ENCODE measurements at regions not wholly inside any gene's neighbourhood (a gene's known extent, or its start where the extent isn't known, plus 50 kb on each side); places are given as distances from the start of the nearest gene placed in this dataset.
"Not testable (repeated sequence)": the region's sequence is repeated elsewhere in the genome, so short reads cannot be mapped to it uniquely, and the experiment has no call there.

DNA sequence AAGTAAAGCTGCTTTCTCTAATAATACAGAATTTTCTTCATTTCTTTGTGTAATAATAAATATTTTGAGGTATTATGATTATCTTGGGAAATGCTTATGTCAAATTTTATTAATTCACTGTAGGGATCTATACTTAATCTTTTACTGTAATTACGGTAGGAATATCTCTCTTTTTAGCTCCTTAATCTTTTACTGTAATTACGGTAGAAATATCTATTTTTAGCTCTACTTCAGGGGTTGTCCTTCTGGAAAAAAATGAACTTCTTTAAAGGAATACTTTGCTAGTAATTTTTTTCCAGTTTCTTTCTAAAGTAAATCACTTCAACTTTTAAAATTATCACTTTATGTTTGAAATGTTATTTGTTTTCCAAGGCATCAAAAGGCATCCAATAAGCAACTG lies 2229.4 kb upstream of the AGA start:
- peaks cover 0 to 7% (median 0%) of the 10 kb centered on the region in 3 donors for H3K9me3 ChIP-seq
- no peaks in the 10 kb centered on the region for H3K36me3 ChIP-seq (replicated peaks in 1 of 2; ENCODE audit: insufficient read depth in 1 of 2, low read depth in 2 of 2)
- H3K4me3 ChIP-seq = no peak overlapping the region
- DNase-seq = no peak
- TF ChIP-seq POLR2A (IDR thresholded peaks at IDR 0.05) (no peak), CTCF (IDR thresholded peaks at IDR 0.05) (no peak)
- no peaks in the 10 kb centered on the region for H3K4me1 ChIP-seq
- intact Hi-C loops (cut with DNase I) = no loop called here
- no peak for ATAC-seq
- WGBS, 2 donors = 38 to 47% methylated on average over 2 of the region's 2 CpGs
- no peaks in the 10 kb centered on the region for H3K27me3 ChIP-seq
- no peak overlapping the region for H3K27ac ChIP-seq

- intact Hi-C loops (cut with DNase I) = no loop called here
- Histone ChIP-seq H3K36me3 (replicated peaks in 1 of 2; ENCODE audit: insufficient read depth in 1 of 2, low read depth in 2 of 2) (no peaks in the 10 kb centered on the region), H3K4me1 (no peaks in the 10 kb centered on the region), H3K27me3 (no peaks in the 10 kb centered on the region), H3K27ac (no peak overlapping the region), H3K9me3 (peaks cover 0 to 7% (median 0%) of the 10 kb centered on the region in 3 donors), H3K4me3 (no peak overlapping the region)
- DNase-seq (no peak), ATAC-seq (no peak)
- WGBS, 2 donors = 58 to 59% methylated on average over 8 of the region's 8 CpGs
- TF ChIP-seq CTCF (IDR thresholded peaks at IDR 0.05) (no peak), POLR2A (IDR thresholded peaks at IDR 0.05) (no peak)
Measured at GRCh38 chr4:179678093-179678814, 2236.0 kb upstream of the AGA start.

DNA sequence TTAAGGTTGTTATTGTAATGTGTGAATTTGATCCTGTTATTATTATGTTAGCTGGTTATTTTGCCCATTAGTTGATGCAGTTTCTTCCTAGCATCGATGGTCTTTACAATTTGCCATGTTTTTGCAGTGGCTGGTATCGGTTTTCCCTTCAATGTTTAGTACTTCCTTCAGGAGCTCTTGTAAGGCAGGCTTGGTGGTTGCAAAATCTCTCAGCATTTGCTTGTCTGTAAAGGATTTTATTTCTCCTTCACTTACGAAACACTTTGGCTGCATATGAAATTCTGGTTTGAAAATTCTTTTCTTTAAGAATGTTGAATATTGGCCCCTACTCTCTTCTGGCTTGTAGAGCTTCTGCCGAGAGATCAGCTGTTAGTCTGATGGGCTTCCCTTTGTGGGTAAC lies 2241.4 kb upstream of the AGA start:
- ATAC-seq; H3K4me1 ChIP-seq; H3K27ac ChIP-seq; H3K4me3 ChIP-seq; H3K36me3 ChIP-seq (replicated peaks in 1 of 2; ENCODE audit: insufficient read depth in 1 of 2, low read depth in 2 of 2); H3K9me3 ChIP-seq; intact Hi-C loops (cut with DNase I); DNase-seq; H3K27me3 ChIP-seq: not testable (repeated sequence)
- WGBS, 2 donors = 53 to 64% methylated on average over 4 of the region's 4 CpGs

- no peak for DNase-seq
- intact Hi-C loops (cut with DNase I) = no loop called here
- H3K4me1 ChIP-seq = no peaks in the 10 kb centered on the region
- WGBS, 2 donors = 9 to 20% methylated on average over 1 of the region's 1 CpG
- H3K4me3 ChIP-seq = no peak overlapping the region
- no peak overlapping the region for H3K27ac ChIP-seq
- H3K36me3 ChIP-seq (replicated peaks in 1 of 2; ENCODE audit: insufficient read depth in 1 of 2, low read depth in 2 of 2) = no peaks in the 10 kb centered on the region
- H3K27me3 ChIP-seq = no peaks in the 10 kb centered on the region
- no peak for TF ChIP-seq CTCF (IDR thresholded peaks at IDR 0.05)
- TF ChIP-seq POLR2A (IDR thresholded peaks at IDR 0.05) = no peak
- no peak for ATAC-seq
- H3K9me3 ChIP-seq = no peaks in the 10 kb centered on the region
Measured at GRCh38 chr4:179692222-179692621, 2250.0 kb upstream of the AGA start.

DNA sequence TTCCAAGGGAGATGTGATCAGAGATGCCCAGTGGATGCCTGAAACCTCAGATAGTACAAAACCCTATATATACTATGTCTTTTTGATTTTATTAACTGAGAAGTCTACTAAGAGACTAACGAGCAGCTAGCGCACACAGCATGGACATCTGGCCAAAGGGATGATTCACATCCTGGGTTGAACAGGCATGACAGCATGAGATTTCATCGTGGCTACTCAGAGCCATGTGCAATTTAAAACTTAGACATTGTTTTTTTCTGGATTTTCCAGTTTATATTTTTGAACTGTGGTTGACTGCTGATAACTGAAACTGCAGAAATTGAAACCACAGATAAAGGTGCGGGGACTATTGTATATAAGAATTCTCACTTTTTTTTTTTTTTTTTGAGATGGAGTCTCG lies 2252.9 kb upstream of the AGA start:
- no peaks in the 10 kb centered on the region for H3K9me3 ChIP-seq
- no peaks in the 10 kb centered on the region for H3K4me1 ChIP-seq
- DNase-seq (no peak), ATAC-seq (no peak)
- WGBS, 2 donors = 68 to 75% methylated on average over 5 of the region's 5 CpGs
- H3K27me3 ChIP-seq = no peaks in the 10 kb centered on the region
- H3K4me3 ChIP-seq = no peak overlapping the region
- H3K27ac ChIP-seq = no peak overlapping the region
- intact Hi-C loops (cut with DNase I) = no loop called here
- TF ChIP-seq POLR2A (IDR thresholded peaks at IDR 0.05) = no peak
- no peak for TF ChIP-seq CTCF (IDR thresholded peaks at IDR 0.05)
- no peaks in the 10 kb centered on the region for H3K36me3 ChIP-seq (replicated peaks in 1 of 2; ENCODE audit: insufficient read depth in 1 of 2, low read depth in 2 of 2)
